OCI-LY7 (cell line): ENCODE measurements at regions not wholly inside any gene's neighbourhood (a gene's known extent, or its start where the extent isn't known, plus 50 kb on each side); places are given as distances from the start of the nearest gene placed in this dataset.

Experiments used
- BruUV-seq: library from RNA; stranded (reverse); fragments of 400-500 nt; replicated peaks from 2 replicates; lab custom pipeline; 2021; lab: Mats Ljungman, UMichigan
- CTCF ChIA-PET: fragments of 300-600 bp; sonication (Branson Sonifier 250); formaldehyde crosslinking; loops from one replicate; lab custom pipeline; 2022; ENCODE audit warnings: antibody characterized with exemption; ENCODE audit not compliant: unreplicated experiment; lab: Charles Lee
- POLR2A ChIA-PET: fragments of 300-600 bp; sonication (Branson Sonifier 250); formaldehyde crosslinking; loops from one replicate; lab custom pipeline; 2022; ENCODE audit warnings: antibody characterized with exemption; lab: Charles Lee
- DNase-seq: peaks from one replicate; pipeline ENCODE4 v3.0.0-alpha.2; 2015; ENCODE audit warnings: low spot score
- H2AFZ ChIP-seq: fragments of 200-600 bp; sonication (generic), shearing (Covaris generic); 2 replicates; pipeline ENCODE4 v1.6.1; 2014; ENCODE audit warnings: mild to moderate bottlenecking, antibody characterized with exemption, low read length, moderate library complexity
- H3K27ac ChIP-seq: fragments of 200-600 bp; sonication (generic); 2 replicates; pipeline ENCODE4 v1.5.1; 2014; ENCODE audit warnings: mixed run types, low read depth, mild to moderate bottlenecking, moderate library complexity, low read length, inconsistent platforms; ENCODE audit not compliant: poor library complexity, severe bottlenecking
- H3K36me3 ChIP-seq: fragments of 200-600 bp; sonication (generic); 2 replicates; pipeline ENCODE4 v1.6.1; 2014; ENCODE audit warnings: mild to moderate bottlenecking, antibody characterized with exemption, low read length, moderate library complexity, mixed read lengths; ENCODE audit not compliant: insufficient read depth
- H3K4me1 ChIP-seq: fragments of 200-600 bp; sonication (generic); 2 replicates; pipeline ENCODE4 v1.5.1; 2014; ENCODE audit warnings: mild to moderate bottlenecking, low read length; ENCODE audit not compliant: insufficient read depth, poor library complexity, severe bottlenecking
- H3K4me2 ChIP-seq: fragments of 200-600 bp; sonication (generic); 2 replicates; pipeline ENCODE4 v1.6.1; 2014; ENCODE audit warnings: mild to moderate bottlenecking, low read length
- H3K4me3 ChIP-seq: fragments of 200-600 bp; sonication (generic); 2 replicates; pipeline ENCODE4 v1.5.1; 2014; ENCODE audit warnings: mild to moderate bottlenecking, low read depth, low read length; ENCODE audit not compliant: poor library complexity, severe bottlenecking
- H3K79me2 ChIP-seq: fragments of 200-600 bp; sonication (generic); 2 replicates; pipeline ENCODE4 v1.6.1; 2016; ENCODE audit warnings: low read depth, mild to moderate bottlenecking, low read length, moderate library complexity, mixed read lengths; ENCODE audit not compliant: insufficient read depth
- H3K9me2 ChIP-seq: fragments of 200-600 bp; sonication (generic); 2 replicates; pipeline ENCODE4 v1.6.1; 2016; ENCODE audit warnings: mild to moderate bottlenecking, low read length, mixed read lengths; ENCODE audit not compliant: insufficient read depth
- H3K9me3 ChIP-seq: fragments of 200-600 bp; sonication (generic); 2 replicates; pipeline ENCODE4 v1.6.1; 2014; ENCODE audit warnings: mild to moderate bottlenecking, mixed run types, low read length, mixed read lengths
- H4K20me1 ChIP-seq: fragments of 200-600 bp; sonication (generic); 2 replicates; pipeline ENCODE4 v1.6.1; 2014; ENCODE audit warnings: mild to moderate bottlenecking, antibody characterized with exemption, low read length, moderate library complexity, mixed read lengths; ENCODE audit not compliant: insufficient read depth
- EZH2phosphoT487 ChIP-seq: fragments of 200-600 bp; sonication (generic); IDR thresholded peaks from 2 replicates; pipeline ENCODE4 v1.6.1; 2018; ENCODE audit warnings: low read depth, borderline replicate concordance, mild to moderate bottlenecking, mixed run types, antibody characterized with exemption, low read length, moderate library complexity, mixed read lengths
- intact Hi-C: fragments of 100-400 bp; cut with micrococcal nuclease; formaldehyde crosslinking; loops from one replicate; pipeline ENCODE4 v1.10.0; 2022; ENCODE audit not compliant: unreplicated experiment
- TF ChIP-seq, protein P1 (sequence below): fragments of 200-600 bp; sonication (generic); conservative IDR thresholded peaks from 2 replicates; pipeline ENCODE4 v1.5.1; 2014; ENCODE audit warnings: mild to moderate bottlenecking, antibody characterized with exemption, low read length, moderate library complexity, mixed read lengths

DNA sequence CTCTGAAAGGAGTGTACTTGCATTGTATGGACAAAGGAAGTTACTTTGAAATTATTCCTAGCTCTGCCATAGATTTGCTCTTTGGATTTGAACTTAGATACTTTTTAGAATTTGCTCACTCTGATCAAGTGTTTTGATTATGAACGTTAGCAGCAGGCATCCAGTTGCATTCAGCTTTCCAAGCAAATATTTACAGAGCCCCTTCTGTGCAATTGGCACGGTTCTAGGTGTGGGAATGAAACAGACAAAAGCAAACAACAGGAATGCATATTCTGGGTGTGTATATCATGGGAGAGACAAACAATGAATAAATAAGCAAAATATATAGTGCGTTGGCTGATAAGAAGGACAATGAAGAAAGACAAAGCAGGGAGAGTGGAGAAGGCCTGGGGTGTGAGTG lies 125.5 kb upstream of the ADAMTS9 start:
- intact Hi-C loops = no loop called here
- no peaks in the 10 kb centered on the region for H3K79me2 ChIP-seq
- H2AFZ ChIP-seq = no peak overlapping the region
- no peak overlapping the region for H3K4me2 ChIP-seq
- BruUV-seq = no TSS peak
- H3K4me3 ChIP-seq = no peak overlapping the region
- no peaks in the 10 kb centered on the region for H3K36me3 ChIP-seq
- H3K4me1 ChIP-seq = no peaks in the 10 kb centered on the region
- no peaks in the 10 kb centered on the region for H3K9me2 ChIP-seq
- ChIA-PET POLR2A (interaction anchor here (0.6 kb wide), 1 partner anchor 19 kb away, joined by 5 read pairs; no protein-coding TSS in a partner anchor), CTCF (no interaction called here)
- TF ChIP-seq, protein P1, sequence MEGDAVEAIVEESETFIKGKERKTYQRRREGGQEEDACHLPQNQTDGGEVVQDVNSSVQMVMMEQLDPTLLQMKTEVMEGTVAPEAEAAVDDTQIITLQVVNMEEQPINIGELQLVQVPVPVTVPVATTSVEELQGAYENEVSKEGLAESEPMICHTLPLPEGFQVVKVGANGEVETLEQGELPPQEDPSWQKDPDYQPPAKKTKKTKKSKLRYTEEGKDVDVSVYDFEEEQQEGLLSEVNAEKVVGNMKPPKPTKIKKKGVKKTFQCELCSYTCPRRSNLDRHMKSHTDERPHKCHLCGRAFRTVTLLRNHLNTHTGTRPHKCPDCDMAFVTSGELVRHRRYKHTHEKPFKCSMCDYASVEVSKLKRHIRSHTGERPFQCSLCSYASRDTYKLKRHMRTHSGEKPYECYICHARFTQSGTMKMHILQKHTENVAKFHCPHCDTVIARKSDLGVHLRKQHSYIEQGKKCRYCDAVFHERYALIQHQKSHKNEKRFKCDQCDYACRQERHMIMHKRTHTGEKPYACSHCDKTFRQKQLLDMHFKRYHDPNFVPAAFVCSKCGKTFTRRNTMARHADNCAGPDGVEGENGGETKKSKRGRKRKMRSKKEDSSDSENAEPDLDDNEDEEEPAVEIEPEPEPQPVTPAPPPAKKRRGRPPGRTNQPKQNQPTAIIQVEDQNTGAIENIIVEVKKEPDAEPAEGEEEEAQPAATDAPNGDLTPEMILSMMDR = no peak
- TF ChIP-seq EZH2phosphoT487 = no peak
- no peaks in the 10 kb centered on the region for H3K9me3 ChIP-seq
- no peak overlapping the region for H3K27ac ChIP-seq
- DNase-seq = no peak
- H4K20me1 ChIP-seq = no peaks in the 10 kb centered on the region

DNA sequence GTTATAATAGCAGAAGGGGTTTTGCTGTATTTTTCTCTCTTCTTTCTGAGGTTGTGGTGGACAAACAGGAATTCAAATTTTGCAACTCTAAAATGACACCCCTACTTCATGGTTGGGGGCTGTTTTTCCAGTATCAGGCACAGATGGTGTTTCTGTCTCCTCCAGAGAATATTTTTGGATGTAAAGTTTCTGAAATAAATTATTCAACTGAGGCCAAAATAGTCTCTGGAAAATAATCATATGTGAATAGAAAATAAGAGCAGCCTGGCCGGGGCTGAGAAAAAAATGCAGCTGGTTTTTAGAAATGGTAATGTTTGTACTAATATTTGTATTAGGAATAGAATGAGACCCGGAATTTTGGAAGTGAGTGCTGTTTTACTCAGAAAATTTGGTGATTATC lies 121.3 kb upstream of the ADAMTS9 start:
- Histone ChIP-seq H2AFZ (no peak overlapping the region), H3K9me2 (no peaks in the 10 kb centered on the region), H3K27ac (no peak overlapping the region), H3K36me3 (no peaks in the 10 kb centered on the region), H4K20me1 (no peaks in the 10 kb centered on the region), H3K4me1 (no peaks in the 10 kb centered on the region), H3K4me3 (no peak overlapping the region), H3K79me2 (no peaks in the 10 kb centered on the region), H3K9me3 (no peaks in the 10 kb centered on the region), H3K4me2 (no peak overlapping the region)
- ChIA-PET CTCF (no interaction called here), POLR2A (no interaction called here)
- BruUV-seq = no TSS peak
- TF ChIP-seq, protein P1 = no peak
- no peak for TF ChIP-seq EZH2phosphoT487
- DNase-seq = no peak
- intact Hi-C loops = no loop called here

DNA sequence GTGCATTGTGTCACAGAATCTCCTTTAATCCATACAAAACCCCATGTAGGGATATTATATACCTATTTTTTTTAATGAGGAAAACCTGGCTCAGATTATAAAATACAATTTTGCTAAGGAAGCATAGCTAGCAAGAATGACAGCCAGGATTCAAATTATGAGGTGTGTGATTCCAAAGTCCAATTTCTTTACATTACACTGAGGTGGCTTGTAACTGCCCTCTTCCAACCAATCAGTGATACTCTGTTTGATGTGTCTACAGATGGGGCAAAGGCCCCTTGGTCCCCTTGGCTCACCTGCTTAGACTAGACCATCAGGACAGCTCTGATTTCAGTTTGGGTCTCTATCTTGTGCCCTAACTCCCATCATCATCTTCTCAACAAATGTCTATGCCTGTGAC lies 120.3 kb upstream of the ADAMTS9 start:
- no peaks in the 10 kb centered on the region for H4K20me1 ChIP-seq

More for the DNA sequence above, 120.3 kb upstream of the ADAMTS9 start:
- H3K36me3 ChIP-seq = no peaks in the 10 kb centered on the region
- H3K9me3 ChIP-seq = no peaks in the 10 kb centered on the region
- no peak overlapping the region for H3K27ac ChIP-seq
- no peaks in the 10 kb centered on the region for H3K79me2 ChIP-seq
- ChIA-PET CTCF (no interaction called here), POLR2A (no interaction called here)
- H3K9me2 ChIP-seq = no peaks in the 10 kb centered on the region
- BruUV-seq = no TSS peak
- intact Hi-C loops = no loop called here
- H3K4me2 ChIP-seq = no peak overlapping the region
- no peak for DNase-seq
- H3K4me3 ChIP-seq = no peak overlapping the region
- no peaks in the 10 kb centered on the region for H3K4me1 ChIP-seq
- no peak overlapping the region for H2AFZ ChIP-seq
- TF ChIP-seq, protein P1 = no peak
- no peak for TF ChIP-seq EZH2phosphoT487
